HCT116 (cell line): ENCODE measurements at regions not wholly inside any gene's neighbourhood (a gene's known extent, or its start where the extent isn't known, plus 50 kb on each side); places are given as distances from the start of the nearest gene placed in this dataset.

ENCODE experiments used
- ATAC-seq: fragments of 200-7000 bp; cut with Tn5 transposase; 2 replicates; pipeline ENCODE4 v1.9.1; 2020; ENCODE audit warnings: mild to moderate bottlenecking, moderate library complexity
- BruUV-seq: library from RNA; stranded (reverse); fragments of 400-500 nt; replicated peaks from 2 replicates; lab custom pipeline; 2021; lab: Mats Ljungman, UMichigan
- CTCF ChIA-PET: fragments of 300-600 bp; sonication (Branson Sonifier 250); formaldehyde crosslinking; loops from one replicate; lab custom pipeline; 2021; ENCODE audit warnings: antibody characterized with exemption; lab: Charles Lee
- POLR2A ChIA-PET: fragments of 300-600, 350-600 bp; sonication (Branson Sonifier 250); formaldehyde crosslinking; loops from one replicate; lab custom pipeline; 2021; ENCODE audit warnings: antibody characterized with exemption; lab: Charles Lee
- RAD21 ChIA-PET, 2 experiments: fragments of 300-600 bp; sonication (Branson Sonifier 250); formaldehyde crosslinking; loops; one replicate each; lab custom pipeline; 2023; ENCODE audit warnings: low total read pairs in 2 of 2; ENCODE audit not compliant: uncharacterized antibody in 2 of 2, unreplicated experiment in 2 of 2, low non-redundant PET in 1 of 2; lab: Charles Lee
- DNase-seq: peaks from one replicate; pipeline ENCODE4 v3.0.0-alpha.2; 2010; ENCODE audit warnings: low read depth, low spot score
- H2AFZ ChIP-seq: fragments of 200-600 bp; shearing (Covaris generic), sonication (generic); 2 replicates; pipeline ENCODE4 v1.6.1; 2017; ENCODE audit warnings: low read depth, mixed run types, mixed read lengths, antibody characterized with exemption, low read length; ENCODE audit not compliant: poor library complexity, severe bottlenecking
- H3K27ac ChIP-seq: 2 replicates; pipeline ENCODE4 v1.5.1; 2012; ENCODE audit warnings: low read depth, low read length
- H3K27me3 ChIP-seq: fragments of 200-600 bp; sonication (generic); 2 replicates; pipeline ENCODE4 v1.6.1; 2016; ENCODE audit warnings: mixed run types, low read length, mixed read lengths; ENCODE audit not compliant: insufficient read depth
- H3K36me3 ChIP-seq, 2 experiments: fragments of 200-500 bp in 1 of 2; fragments of 200-600 bp in 1 of 2; sonication (Bioruptor generic) in 1 of 2; sonication (generic) in 1 of 2; 2 replicates each; pipeline versions ENCODE4 v1.5.1 to v1.6.1; 2014 to 2016; ENCODE audit warnings: low read length in 2 of 2, inconsistent platforms in 1 of 2, mixed read lengths in 1 of 2, mixed run types in 1 of 2; ENCODE audit not compliant: insufficient read depth in 2 of 2, control insufficient read depth in 1 of 2
- H3K4me1 ChIP-seq, 2 experiments: fragments of 200-600 bp in 1 of 2; sonication (generic) in 1 of 2; 2 replicates each; pipeline versions ENCODE4 v1.5.1 to v1.6.1; 2012 to 2017; ENCODE audit warnings: low read length in 2 of 2, inconsistent platforms in 1 of 2, mild to moderate bottlenecking in 1 of 2, mixed read lengths in 1 of 2, mixed run types in 1 of 2, moderate library complexity in 1 of 2; ENCODE audit not compliant: insufficient read depth in 2 of 2, control insufficient read depth in 1 of 2
- H3K4me2 ChIP-seq: fragments of 200-600 bp; sonication (generic); 2 replicates; pipeline ENCODE4 v1.6.1; 2017; ENCODE audit warnings: mixed run types, low read length, mixed read lengths
- H3K4me3 ChIP-seq, 2 experiments: fragments of 200-600 bp in 1 of 2; sonication (generic) in 1 of 2; replicated peaks in 1 of 2; 2 replicates each; pipeline ENCODE4 v1.5.1; 2011 to 2016; ENCODE audit warnings: low read length in 2 of 2, control low read depth in 1 of 2, low read depth in 1 of 2, mild to moderate bottlenecking in 1 of 2, mixed read lengths in 1 of 2, mixed run types in 1 of 2
- H3K79me2 ChIP-seq: fragments of 200-600 bp; sonication (generic); 2 replicates; pipeline ENCODE4 v1.6.1; 2017; ENCODE audit warnings: mild to moderate bottlenecking, mixed run types, low read length, moderate library complexity, mixed read lengths; ENCODE audit not compliant: insufficient read depth
- H3K9ac ChIP-seq: fragments of 200-600 bp; sonication (generic); 2 replicates; pipeline ENCODE4 v1.6.1; 2016; ENCODE audit warnings: low read length, mixed read lengths
- H3K9me2 ChIP-seq: fragments of 200-600 bp; sonication (generic), shearing (Covaris generic); 2 replicates; pipeline ENCODE4 v1.6.1; 2017; ENCODE audit warnings: mixed run types, mild to moderate bottlenecking, moderate library complexity; ENCODE audit not compliant: insufficient read depth
- H3K9me3 ChIP-seq, 2 experiments: fragments of 200-500 bp in 1 of 2; fragments of 200-600 bp in 1 of 2; sonication (Bioruptor generic) in 1 of 2; sonication (generic) in 1 of 2; 2 replicates each; pipeline ENCODE4 v1.6.1; 2014 to 2017; ENCODE audit warnings: low read length in 2 of 2, mixed read lengths in 2 of 2, inconsistent platforms in 1 of 2, low read depth in 1 of 2, mild to moderate bottlenecking in 1 of 2, mixed run types in 1 of 2, moderate library complexity in 1 of 2; ENCODE audit not compliant: control insufficient read depth in 1 of 2, insufficient read depth in 1 of 2
- H4K20me1 ChIP-seq: fragments of 200-600 bp; sonication (generic), shearing (Covaris generic); 2 replicates; pipeline ENCODE4 v1.6.1; 2017; ENCODE audit warnings: mixed run types, mild to moderate bottlenecking, moderate library complexity; ENCODE audit not compliant: insufficient read depth
- ATF3 ChIP-seq: IDR thresholded peaks from 2 replicates; pipeline ENCODE4 v1.6.1; 2012
- CEBPB ChIP-seq: IDR thresholded peaks from 2 replicates; pipeline ENCODE4 v1.6.1; 2012; ENCODE audit warnings: low read depth
- EGR1 ChIP-seq: IDR thresholded peaks from 2 replicates; pipeline ENCODE4 v1.6.1; 2012; ENCODE audit warnings: low read depth
- ELF1 ChIP-seq: IDR thresholded peaks from 2 replicates; pipeline ENCODE4 v1.6.1; 2012; ENCODE audit warnings: low read depth, borderline replicate concordance
- EZH2phosphoT487 ChIP-seq: fragments of 200-600 bp; IDR thresholded peaks from 2 replicates; pipeline ENCODE4 v1.6.1; 2018; ENCODE audit warnings: antibody characterized with exemption, borderline replicate concordance
- FOSL1 ChIP-seq: IDR thresholded peaks from 2 replicates; pipeline ENCODE4 v1.6.1; 2012; ENCODE audit warnings: low read depth
- JUND ChIP-seq: IDR thresholded peaks from 2 replicates; pipeline ENCODE4 v1.6.1; 2012
- POLR2A ChIP-seq: IDR thresholded peaks from 2 replicates; pipeline ENCODE4 v1.7.0; 2011; ENCODE audit warnings: borderline replicate concordance; ENCODE audit not compliant: insufficient read depth, insufficient read length; ENCODE audit errors: extremely low read depth
- REST ChIP-seq: IDR thresholded peaks from 2 replicates; pipeline ENCODE4 v1.6.1; 2012; ENCODE audit warnings: low read depth
- SP1 ChIP-seq: IDR thresholded peaks from 2 replicates; pipeline ENCODE4 v1.6.1; 2012; ENCODE audit warnings: low read depth
- ZNF274 ChIP-seq: fragments of 200-500 bp; sonication (Bioruptor generic); IDR thresholded peaks from 2 replicates; pipeline ENCODE4 v1.6.1; 2014; ENCODE audit warnings: mild to moderate bottlenecking, low read depth, low read length, inconsistent platforms
- intact Hi-C: fragments of 100-400 bp; cut with micrococcal nuclease; formaldehyde crosslinking; loops from 2 replicates; pipeline ENCODE4 v1.10.0; 2022

DNA sequence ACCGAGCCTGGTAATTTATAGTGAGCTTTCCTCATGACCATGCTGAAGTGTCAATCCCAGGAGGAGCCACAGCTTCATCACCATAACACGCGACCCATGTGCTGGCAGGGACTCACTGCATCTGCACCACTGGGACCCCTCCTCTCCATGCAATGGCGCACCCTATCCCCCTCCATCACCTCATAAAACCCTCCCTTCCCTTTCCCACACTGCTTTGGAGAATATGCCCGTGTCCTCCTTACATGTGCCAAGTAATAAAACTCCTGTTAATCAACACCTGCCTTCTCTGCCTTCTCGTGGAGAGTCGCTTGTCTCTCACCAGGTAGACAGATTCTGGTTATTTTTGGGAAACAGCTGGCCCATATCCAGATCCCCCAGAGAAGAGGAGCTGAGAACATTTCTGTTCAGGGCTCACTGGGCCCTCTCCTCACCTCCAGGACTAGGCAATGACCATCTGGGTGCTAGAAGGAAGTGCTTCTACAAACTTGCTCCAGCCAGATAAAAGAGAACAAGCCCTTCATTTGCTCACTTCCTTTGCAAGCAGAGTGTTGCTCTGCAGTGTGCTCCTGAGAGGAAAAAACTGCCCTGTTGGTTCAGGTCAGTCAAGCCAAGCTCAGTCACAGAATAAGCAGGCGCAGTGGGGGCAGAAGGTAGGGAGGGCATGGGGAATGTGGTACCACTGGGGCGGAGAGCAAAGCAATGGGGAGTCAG lies 894.3 kb downstream of the UQCRFS1 start:
- no peak overlapping the region for H3K4me2 ChIP-seq
- BruUV-seq: no TSS peak
- no peaks in the 10 kb centered on the region for H3K4me1 ChIP-seq
- no peaks in the 10 kb centered on the region for H3K36me3 ChIP-seq
- intact Hi-C loops: no loop called here
- TF ChIP-seq CEBPB: no peak
- no peak for TF ChIP-seq ELF1
- no peak for TF ChIP-seq REST
- no peak for TF ChIP-seq EZH2phosphoT487
- no peak for TF ChIP-seq POLR2A
- TF ChIP-seq ATF3: no peak
- TF ChIP-seq EGR1: no peak
- no peak for TF ChIP-seq SP1
- TF ChIP-seq FOSL1: no peak
- TF ChIP-seq JUND: no peak
- TF ChIP-seq ZNF274: no peak
- H3K9me2 ChIP-seq: no peaks in the 10 kb centered on the region
- H3K4me3 ChIP-seq: no peak overlapping the region
- ChIA-PET POLR2A (no interaction called here), CTCF (no interaction called here), RAD21 (no interaction called here)
- no peak overlapping the region for H3K9ac ChIP-seq
- H3K27me3 ChIP-seq: no peaks in the 10 kb centered on the region
- no peak for ATAC-seq
- H3K79me2 ChIP-seq: no peaks in the 10 kb centered on the region
- peaks cover 3 to 45% of the 10 kb centered on the region in 2 experiments; a peak in 2 of 4 replicates for H3K9me3 ChIP-seq
- DNase-seq: no peak
- H3K27ac ChIP-seq: no peak overlapping the region
- H2AFZ ChIP-seq: no peak overlapping the region
- H4K20me1 ChIP-seq: no peaks in the 10 kb centered on the region
